Spleen (tissue), 11 donors: ENCODE measurements at regions not wholly inside any gene's neighbourhood (a gene's known extent, or its start where the extent isn't known, plus 50 kb on each side); places are given as distances from the start of the nearest gene placed in this dataset.

Experiments
- DNase-seq: peaks from one replicate; pipeline ENCODE4 v3.0.0-alpha.2; 2020
- H3K27ac ChIP-seq, 8 donors: fragments of 200-600 bp; sonication (generic) in 7 of 8; 1 replicate in 4 of 8; 2 replicates in 4 of 8; pipeline versions ENCODE4 v1.5.0 to v1.8.0; 2016 to 2021; ENCODE audit warnings: inconsistent platforms in 4 of 8, mild to moderate bottlenecking in 4 of 8, moderate library complexity in 1 of 8
- H3K27me3 ChIP-seq, 7 donors: fragments of 200-600 bp; sonication (generic) in 6 of 7; replicated peaks in 1 of 7; 1 replicate in 4 of 7; 2 replicates in 3 of 7; pipeline versions ENCODE4 v1.5.0 to v1.8.0; 2016 to 2021; ENCODE audit warnings: inconsistent platforms in 3 of 7, mild to moderate bottlenecking in 1 of 7
- H3K36me3 ChIP-seq, 6 donors: fragments of 200-600 bp; sonication (generic) in 5 of 6; 1 replicate in 4 of 6; 2 replicates in 2 of 6; pipeline versions ENCODE4 v1.5.0 to v1.8.0; 2016 to 2021; ENCODE audit warnings: inconsistent platforms in 2 of 6
- H3K4me1 ChIP-seq, 6 donors: fragments of 200-600 bp; sonication (generic) in 5 of 6; 1 replicate in 3 of 6; 2 replicates in 3 of 6; pipeline versions ENCODE4 v1.5.0 to v1.8.0; 2016 to 2021; ENCODE audit warnings: inconsistent platforms in 3 of 6
- H3K4me3 ChIP-seq, 8 donors: fragments of 200-600 bp; sonication (generic) in 7 of 8; 1 replicate in 4 of 8; 2 replicates in 4 of 8; pipeline versions ENCODE4 v1.5.0 to v1.8.0; 2016 to 2021; ENCODE audit warnings: inconsistent platforms in 4 of 8, mild to moderate bottlenecking in 4 of 8, moderate library complexity in 2 of 8
- H3K9me3 ChIP-seq, 8 donors: fragments of 200-600 bp; sonication (generic) in 7 of 8; 1 replicate in 4 of 8; 2 replicates in 4 of 8; pipeline versions ENCODE4 v1.5.0 to v1.8.0; 2016 to 2021; ENCODE audit warnings: inconsistent platforms in 4 of 8
- CTCF ChIP-seq, 11 experiments: fragments of 200-600 bp in 7 of 11; fragments of 450-650 bp in 4 of 11; sonication (generic) in 4 of 11; IDR thresholded peaks in 8 of 11; conservative IDR thresholded peaks in 3 of 11; 1 replicate in 7 of 11; 2 replicates in 4 of 11; pipeline versions ENCODE4 v1.4.0 to v1.8.0; 2016 to 2021; ENCODE audit warnings: antibody characterized with exemption in 11 of 11, inconsistent platforms in 4 of 11, mild to moderate bottlenecking in 1 of 11
- POLR2A ChIP-seq, 3 donors: fragments of 450-650 bp; IDR thresholded peaks; one replicate each; pipeline ENCODE4 v1.5.1; 2017; ENCODE audit warnings: antibody characterized with exemption in 3 of 3, mild to moderate bottlenecking in 1 of 3
- POLR2AphosphoS5 ChIP-seq, 3 donors: sonication (generic); formaldehyde crosslinking; IDR thresholded peaks; one replicate each; pipeline ENCODE4 v1.5.1; 2017; ENCODE audit warnings: antibody characterized with exemption in 3 of 3
- WGBS, 5 donors: extraction: QIAGEN DNeasy Blood & Tissue Kit in 3 of 5; methylation state at CpG; one replicate each; pipeline versions ENCODE4 v1.1.5 to v1.1.7; 2013 to 2018; 5-methylcytosine and 5-hydroxymethylcytosine counted together
- intact Hi-C: fragments of 100-400 bp; cut with DNase I; formaldehyde crosslinking; loops from one replicate; pipeline ENCODE4 v1.15.0; 2023; ENCODE audit warnings: low total_unique reads
- donor health status: healthy with polysubstance abuse.
- donor health status: DM: no; HTN: no; CAD: no; lungs with moderate emphysema.
- donor health status: DM: no; HTN: no; CAD: no.
- donor health status: Bipolar disorder and iron deficiency.
- donor health status: healthy.
- donor health status: DM: no; HTN: no; CAD: no.
- donor health status: DM: yes; HTN: yes; CAD: no.

- no peak for DNase-seq
- Histone ChIP-seq H3K36me3 (no peaks in the 10 kb centered on the region), H3K9me3 (no peaks in the 10 kb centered on the region), H3K4me1 (no peaks in the 10 kb centered on the region), H3K4me3 (no peak overlapping the region), H3K27me3 (peaks cover 0 to 6% (median 0%) of the 10 kb centered on the region in 7 donors), H3K27ac (no peak overlapping the region)
- 84 to 98% (median 92%) methylated on average over 6 to 15 of the region's 15 CpGs for WGBS, 5 donors
- intact Hi-C loops: no loop called here
- no peak for TF ChIP-seq POLR2AphosphoS5 (IDR thresholded peaks at IDR 0.05)
- TF ChIP-seq POLR2A (IDR thresholded peaks at IDR 0.05): no peak
- TF ChIP-seq CTCF (IDR thresholded peaks at IDR 0.05 in 8 of 11, conservative IDR thresholded peaks at IDR 0.05 in 3 of 11): no peak
Observed at GRCh38 chr19:16016226-16017137, 59.8 kb upstream of the TPM4 start.

- Histone ChIP-seq H3K4me3 (no peak overlapping the region), H3K4me1 (no peaks in the 10 kb centered on the region), H3K36me3 (no peaks in the 10 kb centered on the region), H3K27ac (no peak overlapping the region), H3K9me3 (no peaks in the 10 kb centered on the region), H3K27me3 (peaks cover 0 to 6% (median 0%) of the 10 kb centered on the region in 7 donors)
- DNase-seq: no peak
- no peak for TF ChIP-seq POLR2AphosphoS5 (IDR thresholded peaks at IDR 0.05)
- no peak for TF ChIP-seq CTCF (IDR thresholded peaks at IDR 0.05 in 8 of 11, conservative IDR thresholded peaks at IDR 0.05 in 3 of 11)
- no peak for TF ChIP-seq POLR2A (IDR thresholded peaks at IDR 0.05)
- WGBS, 5 donors: 81 to 93% (median 88%) methylated on average over 5 to 11 of the region's 11 CpGs
- intact Hi-C loops: no loop called here
Observed at GRCh38 chr19:16017138-16017490, 59.2 kb upstream of the TPM4 start.

DNA sequence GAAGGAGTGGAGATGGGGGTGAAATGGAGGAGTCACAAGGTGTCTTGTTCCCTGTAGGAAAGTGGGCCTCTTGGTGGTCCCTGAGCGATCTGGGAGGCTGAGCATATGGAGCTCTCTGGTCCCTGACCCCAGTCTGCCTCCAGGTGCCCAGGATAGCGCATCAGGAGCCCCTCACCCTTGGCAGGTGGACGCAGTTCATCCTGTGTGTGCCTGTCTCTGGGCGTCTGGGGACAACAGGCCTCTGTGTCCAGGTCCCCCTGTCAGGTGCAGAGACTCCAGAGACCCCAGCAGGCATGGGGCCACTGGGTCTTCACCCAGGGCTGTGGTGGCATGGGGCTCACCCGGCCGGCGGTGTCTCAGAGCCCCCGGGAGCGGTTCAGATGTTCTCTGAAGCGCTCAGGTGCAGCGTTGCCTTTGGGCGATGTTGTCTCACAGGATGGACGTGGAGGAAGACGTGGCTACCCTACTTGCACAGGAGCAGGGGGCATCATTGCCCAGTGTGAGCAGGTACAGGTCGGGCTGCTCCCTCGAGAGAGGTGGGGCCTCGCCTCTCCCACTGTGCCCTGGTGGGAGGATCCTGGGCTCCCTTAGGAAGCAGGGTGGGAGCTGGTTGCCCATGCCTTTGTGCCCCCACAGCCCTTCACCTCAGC is 58.1 kb upstream of the TPM4 start:
- no peak for DNase-seq
- 84 to 89% (median 86%) methylated on average over 8 to 17 of the region's 17 CpGs; no CpG with 5 or more reads in 1 of the 5 donors for whole genome bisulfite sequencing, 5 donors
- intact Hi-C loops: no loop called here
- no peak for TF ChIP-seq POLR2A (IDR thresholded peaks at IDR 0.05)
- TF ChIP-seq CTCF (IDR thresholded peaks at IDR 0.05 in 8 of 11, conservative IDR thresholded peaks at IDR 0.05 in 3 of 11): no peak
- no peak for TF ChIP-seq POLR2AphosphoS5 (IDR thresholded peaks at IDR 0.05)
- Histone ChIP-seq H3K36me3 (no peaks in the 10 kb centered on the region), H3K4me3 (no peak overlapping the region), H3K4me1 (no peaks in the 10 kb centered on the region), H3K27ac (no peak overlapping the region), H3K27me3 (peaks cover 0 to 6% (median 0%) of the 10 kb centered on the region in 7 donors), H3K9me3 (no peaks in the 10 kb centered on the region)
